ENCODE measurements at regions not wholly inside any gene's neighbourhood (a gene's known extent, or its start where the extent isn't known, plus 50 kb on each side); places are given as distances from the start of the nearest gene placed in this dataset.

GRCh38 chr5:152883066-152883775, 478.1 kb upstream of the NMUR2 start:
- H3K36me3 Mint-ChIP-seq (ENCODE audit: low read depth) = no peaks in the 10 kb centered on the region
- no peaks in the 10 kb centered on the region for H3K27me3 Mint-ChIP-seq (ENCODE audit: insufficient read depth)
- no peak overlapping the region for H3K27ac Mint-ChIP-seq
- no peaks in the 10 kb centered on the region for H3K4me1 ChIP-seq (ENCODE audit: control insufficient read depth, insufficient read depth, low read length)
- no peaks in the 10 kb centered on the region for H3K27me3 ChIP-seq (ENCODE audit: control insufficient read depth, insufficient read depth, low read length, poor library complexity, severe bottlenecking)
- no peak for DNase-seq
- peaks cover 5% of the 10 kb centered on the region for H3K9me3 ChIP-seq (ENCODE audit: control insufficient read depth, low read length)
- no peak overlapping the region for H3K9ac ChIP-seq (ENCODE audit: extremely low read depth, low read length, poor library complexity, severe bottlenecking)
- H3K27ac ChIP-seq (ENCODE audit: low read depth, low read length) = no peak overlapping the region
- no peak overlapping the region for H3K4me3 Mint-ChIP-seq
- H3K9me3 Mint-ChIP-seq = peaks cover 3% of the 10 kb centered on the region
- TF ChIP-seq CTCF (conservative IDR thresholded peaks at IDR 0.05) = no peak
- H3K36me3 ChIP-seq (ENCODE audit: control insufficient read depth, insufficient read depth, low read length) = no peaks in the 10 kb centered on the region
- H3K4me1 Mint-ChIP-seq = no peaks in the 10 kb centered on the region
- H3K4me3 ChIP-seq (ENCODE audit: low read length) = no peak overlapping the region
- WGBS, 2 experiments (ENCODE audit: insufficient coverage in 1 of 2, insufficient read length in 1 of 2) = 87% methylated on average over 3 of the region's 3 CpGs; no CpG with 5 or more reads in 1 of the 2 experiments

- H3K36me3 ChIP-seq (ENCODE audit: control insufficient read depth, insufficient read depth, low read length) = no peaks in the 10 kb centered on the region
- Mint-ChIP-seq H3K27ac (no peak overlapping the region), H3K9me3 (peaks cover 3% of the 10 kb centered on the region), H3K27me3 (ENCODE audit: insufficient read depth) (no peaks in the 10 kb centered on the region), H3K4me3 (no peak overlapping the region), H3K4me1 (no peaks in the 10 kb centered on the region), H3K36me3 (ENCODE audit: low read depth) (no peaks in the 10 kb centered on the region)
- H3K27me3 ChIP-seq (ENCODE audit: control insufficient read depth, insufficient read depth, low read length, poor library complexity, severe bottlenecking) = no peaks in the 10 kb centered on the region
- no peak for TF ChIP-seq CTCF (conservative IDR thresholded peaks at IDR 0.05)
- H3K4me1 ChIP-seq (ENCODE audit: control insufficient read depth, insufficient read depth, low read length) = no peaks in the 10 kb centered on the region
- H3K4me3 ChIP-seq (ENCODE audit: low read length) = no peak overlapping the region
- DNase-seq = no peak
- peaks cover 5% of the 10 kb centered on the region for H3K9me3 ChIP-seq (ENCODE audit: control insufficient read depth, low read length)
- no peak overlapping the region for H3K27ac ChIP-seq (ENCODE audit: low read depth, low read length)
- no peak overlapping the region for H3K9ac ChIP-seq (ENCODE audit: extremely low read depth, low read length, poor library complexity, severe bottlenecking)
Observed at GRCh38 chr5:152884006-152884405, 478.9 kb upstream of the NMUR2 start.

GRCh38 chr5:152900332-152900731, 495.3 kb upstream of the NMUR2 start:
- H3K4me3 Mint-ChIP-seq = no peak overlapping the region
- H3K36me3 Mint-ChIP-seq (ENCODE audit: low read depth) = no peaks in the 10 kb centered on the region
- no peaks in the 10 kb centered on the region for H3K9me3 Mint-ChIP-seq
- H3K9ac ChIP-seq (ENCODE audit: extremely low read depth, low read length, poor library complexity, severe bottlenecking) = no peak overlapping the region
- H3K27me3 ChIP-seq (ENCODE audit: control insufficient read depth, insufficient read depth, low read length, poor library complexity, severe bottlenecking) = no peaks in the 10 kb centered on the region
- no peak for TF ChIP-seq CTCF (conservative IDR thresholded peaks at IDR 0.05)
- H3K9me3 ChIP-seq (ENCODE audit: control insufficient read depth, low read length) = no peaks in the 10 kb centered on the region
- no peak overlapping the region for H3K27ac Mint-ChIP-seq
- H3K4me1 Mint-ChIP-seq = no peaks in the 10 kb centered on the region
- no peak overlapping the region for H3K27ac ChIP-seq (ENCODE audit: low read depth, low read length)
- no peaks in the 10 kb centered on the region for H3K27me3 Mint-ChIP-seq (ENCODE audit: insufficient read depth)
- no peaks in the 10 kb centered on the region for H3K36me3 ChIP-seq (ENCODE audit: control insufficient read depth, insufficient read depth, low read length)
- 80% methylated on average over 2 of the region's 2 CpGs; no CpG with 5 or more reads in 1 of the 2 experiments for WGBS, 2 experiments (ENCODE audit: insufficient coverage in 1 of 2, insufficient read length in 1 of 2)
- peaks cover 2% of the 10 kb centered on the region for H3K4me1 ChIP-seq (ENCODE audit: control insufficient read depth, insufficient read depth, low read length)
- DNase-seq = no peak
- H3K4me3 ChIP-seq (ENCODE audit: low read length) = no peak overlapping the region

Measured in endodermal cell (in vitro differentiated cells).